Thoracic aorta (tissue), 2 donors: ENCODE measurements at regions not wholly inside any gene's neighbourhood (a gene's known extent, or its start where the extent isn't known, plus 50 kb on each side); places are given as distances from the start of the nearest gene placed in this dataset.

ENCODE experiments used
- ATAC-seq: fragments of 150-250 bp; one replicate; pipeline ENCODE4 v1.8.0; 2017; ENCODE audit warnings: low read depth; ENCODE audit not compliant: insufficient number of reproducible peaks, low FRiP score
- DNase-seq: peaks from one replicate; pipeline ENCODE4 v3.0.0-alpha.2; 2020; ENCODE audit warnings: low spot score
- H3K27ac ChIP-seq, 2 donors: fragments of 200-600 bp; sonication (generic); 1 replicate in 1 of 2; 2 replicates in 1 of 2; pipeline ENCODE4 v1.5.1; 2016; ENCODE audit warnings: mild to moderate bottlenecking in 2 of 2, moderate library complexity in 2 of 2
- H3K27me3 ChIP-seq: fragments of 200-600 bp; sonication (generic); replicated peaks from 2 replicates; pipeline ENCODE4 v1.6.0; 2016; ENCODE audit warnings: mild to moderate bottlenecking; ENCODE audit not compliant: insufficient read depth
- H3K36me3 ChIP-seq: fragments of 200-600 bp; sonication (generic); one replicate; pipeline ENCODE4 v1.5.1; 2016
- H3K4me1 ChIP-seq, 2 donors: fragments of 200-600 bp; sonication (generic); 1 replicate in 1 of 2; 2 replicates in 1 of 2; pipeline versions ENCODE4 v1.5.1 to v1.6.0; 2016; ENCODE audit warnings: low read depth in 2 of 2, mild to moderate bottlenecking in 1 of 2; ENCODE audit not compliant: control insufficient read depth in 1 of 2
- H3K4me3 ChIP-seq: fragments of 200-600 bp; sonication (generic); 2 replicates; pipeline ENCODE4 v1.5.1; 2016; ENCODE audit warnings: mild to moderate bottlenecking
- H3K9me3 ChIP-seq: fragments of 200-600 bp; sonication (generic); 2 replicates; pipeline ENCODE4 v1.5.1; 2016
- CTCF ChIP-seq: fragments of 200-600 bp; sonication (generic); IDR thresholded peaks from one replicate; pipeline ENCODE4 v1.5.1; 2019; ENCODE audit warnings: antibody characterized with exemption

GRCh38 chr7:159250471-159250870, 105.8 kb upstream of the VIPR2 start:
- H3K27ac ChIP-seq = no peak overlapping the region
- no peaks in the 10 kb centered on the region for H3K9me3 ChIP-seq
- DNase-seq (no peak), ATAC-seq (no peak)
- H3K36me3 ChIP-seq = no peaks in the 10 kb centered on the region
- TF ChIP-seq CTCF = no peak
- H3K4me3 ChIP-seq = no peak overlapping the region
- no peaks in the 10 kb centered on the region for H3K27me3 ChIP-seq
- H3K4me1 ChIP-seq = no peaks in the 10 kb centered on the region

GRCh38 chr7:159249671-159250070, 105.0 kb upstream of the VIPR2 start:
- TF ChIP-seq CTCF = no peak
- Histone ChIP-seq H3K4me3 (no peak overlapping the region), H3K4me1 (no peaks in the 10 kb centered on the region), H3K36me3 (no peaks in the 10 kb centered on the region), H3K27ac (no peak overlapping the region), H3K27me3 (no peaks in the 10 kb centered on the region), H3K9me3 (no peaks in the 10 kb centered on the region)
- no peak for DNase-seq
- ATAC-seq = no peak

- DNase-seq (no peak), ATAC-seq (no peak)
- no peak overlapping the region for H3K27ac ChIP-seq
- H3K4me3 ChIP-seq = no peak overlapping the region
- H3K9me3 ChIP-seq = no peaks in the 10 kb centered on the region
- no peaks in the 10 kb centered on the region for H3K4me1 ChIP-seq
- H3K36me3 ChIP-seq = no peaks in the 10 kb centered on the region
- no peaks in the 10 kb centered on the region for H3K27me3 ChIP-seq
- TF ChIP-seq CTCF = no peak
These were observed 103.2 kb upstream of the VIPR2 start for GRCh38 chr7:159247910-159248309.

GRCh38 chr7:159246702-159247480, 102.2 kb upstream of the VIPR2 start:
- no peak for TF ChIP-seq CTCF
- no peak overlapping the region for H3K27ac ChIP-seq

GRCh38 chr7:159240962-159241361, 96.3 kb upstream of the VIPR2 start:
- no peak for ATAC-seq
- no peak for TF ChIP-seq CTCF
- DNase-seq = no peak
- H3K4me3 ChIP-seq = no peak overlapping the region
- H3K27me3 ChIP-seq = no peaks in the 10 kb centered on the region
- H3K4me1 ChIP-seq = no peaks in the 10 kb centered on the region
- no peak overlapping the region for H3K27ac ChIP-seq
- H3K36me3 ChIP-seq = no peaks in the 10 kb centered on the region
- H3K9me3 ChIP-seq = no peaks in the 10 kb centered on the region

More at GRCh38 chr7:159246702-159247480, 102.2 kb upstream of the VIPR2 start:
- Histone ChIP-seq H3K9me3 (no peaks in the 10 kb centered on the region), H3K4me3 (no peak overlapping the region), H3K27me3 (no peaks in the 10 kb centered on the region), H3K4me1 (no peaks in the 10 kb centered on the region), H3K36me3 (no peaks in the 10 kb centered on the region)
- ATAC-seq (no peak), DNase-seq (no peak)
